GM18519 (cell line): ENCODE measurements at regions not wholly inside any gene's neighbourhood (a gene's known extent, or its start where the extent isn't known, plus 50 kb on each side); places are given as distances from the start of the nearest gene placed in this dataset.

Experiments used
- ATAC-seq: cut with Tn5 transposase; IDR thresholded peaks from one replicate; pipeline ENCODE4 v1.9.1; 2021; ENCODE audit warnings: mild to moderate bottlenecking, moderate library complexity; ENCODE audit not compliant: unreplicated experiment, low FRiP score

DNA sequence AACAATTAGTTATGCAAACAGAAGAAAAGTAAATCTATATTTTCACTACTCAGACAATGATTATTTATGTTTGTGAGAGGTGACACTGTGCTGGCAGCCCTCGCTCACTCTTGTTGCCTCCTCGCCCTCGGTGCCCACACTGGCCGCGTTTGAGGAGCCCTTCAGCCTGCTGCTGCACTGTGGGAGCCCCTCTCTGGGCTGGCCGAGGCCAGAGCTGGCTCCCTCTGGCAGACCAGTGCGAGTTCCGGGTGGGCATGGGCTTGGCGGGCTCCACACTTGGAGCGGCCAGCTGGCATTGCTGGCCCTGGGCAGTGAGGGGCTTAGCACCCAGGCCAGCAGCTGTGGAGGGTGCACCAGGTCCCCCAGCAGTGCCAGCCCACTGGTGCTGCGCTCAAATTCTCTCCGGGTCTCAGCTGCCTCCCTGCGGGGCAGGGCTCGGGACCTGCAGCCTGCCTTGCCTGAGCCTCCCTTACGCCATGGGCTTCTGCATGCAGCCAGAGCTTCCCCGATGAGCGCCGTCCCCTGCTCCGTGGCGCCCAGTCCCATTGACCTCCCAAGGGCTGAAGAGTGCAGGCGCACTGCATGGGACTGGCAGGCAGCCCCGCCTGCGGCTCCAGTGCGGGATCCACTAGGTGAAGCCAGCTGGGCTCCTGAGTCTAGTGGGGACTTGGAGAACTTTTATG is 902.6 kb downstream of the PDHA2 start:
- ATAC-seq, result no peak

DNA sequence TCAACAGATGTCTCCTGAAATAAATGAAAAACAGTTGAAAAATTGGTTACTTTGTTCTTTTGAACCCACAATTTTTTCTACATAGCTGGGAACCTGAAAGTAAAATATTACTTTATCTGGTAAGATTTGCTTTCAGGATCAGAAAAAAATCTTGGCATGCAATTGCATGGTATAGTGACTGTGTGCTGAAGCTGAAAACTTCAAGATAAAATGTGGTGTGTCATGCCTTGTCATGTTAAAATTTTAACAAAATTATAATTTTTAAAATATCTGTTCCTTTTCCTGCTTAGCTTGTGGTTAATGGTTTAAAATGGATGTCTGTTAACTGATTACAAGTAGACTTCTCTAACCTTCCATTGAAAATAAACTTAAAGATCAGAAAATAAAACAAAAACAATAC is 904.8 kb downstream of the PDHA2 start:
- no peak for ATAC-seq

DNA sequence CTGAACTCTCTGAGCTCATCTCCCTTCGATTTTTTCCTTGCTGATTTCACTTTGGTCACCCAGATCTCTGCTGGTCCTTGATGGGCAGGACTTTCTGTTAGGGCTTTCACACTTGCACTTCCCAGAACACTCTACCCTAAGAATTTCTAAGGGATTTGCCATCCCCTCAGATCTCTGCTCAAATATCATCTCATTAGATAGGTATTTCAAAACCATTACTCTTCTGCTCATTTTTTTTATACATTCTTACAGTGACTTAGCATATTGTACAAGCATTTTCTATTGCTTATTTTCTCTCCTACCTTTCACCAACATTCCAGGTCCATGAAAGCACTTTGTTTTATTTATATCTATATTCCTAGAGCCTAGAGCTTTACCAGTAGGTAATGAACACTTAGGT is 913.3 kb downstream of the PDHA2 start:
- ATAC-seq, result no peak

DNA sequence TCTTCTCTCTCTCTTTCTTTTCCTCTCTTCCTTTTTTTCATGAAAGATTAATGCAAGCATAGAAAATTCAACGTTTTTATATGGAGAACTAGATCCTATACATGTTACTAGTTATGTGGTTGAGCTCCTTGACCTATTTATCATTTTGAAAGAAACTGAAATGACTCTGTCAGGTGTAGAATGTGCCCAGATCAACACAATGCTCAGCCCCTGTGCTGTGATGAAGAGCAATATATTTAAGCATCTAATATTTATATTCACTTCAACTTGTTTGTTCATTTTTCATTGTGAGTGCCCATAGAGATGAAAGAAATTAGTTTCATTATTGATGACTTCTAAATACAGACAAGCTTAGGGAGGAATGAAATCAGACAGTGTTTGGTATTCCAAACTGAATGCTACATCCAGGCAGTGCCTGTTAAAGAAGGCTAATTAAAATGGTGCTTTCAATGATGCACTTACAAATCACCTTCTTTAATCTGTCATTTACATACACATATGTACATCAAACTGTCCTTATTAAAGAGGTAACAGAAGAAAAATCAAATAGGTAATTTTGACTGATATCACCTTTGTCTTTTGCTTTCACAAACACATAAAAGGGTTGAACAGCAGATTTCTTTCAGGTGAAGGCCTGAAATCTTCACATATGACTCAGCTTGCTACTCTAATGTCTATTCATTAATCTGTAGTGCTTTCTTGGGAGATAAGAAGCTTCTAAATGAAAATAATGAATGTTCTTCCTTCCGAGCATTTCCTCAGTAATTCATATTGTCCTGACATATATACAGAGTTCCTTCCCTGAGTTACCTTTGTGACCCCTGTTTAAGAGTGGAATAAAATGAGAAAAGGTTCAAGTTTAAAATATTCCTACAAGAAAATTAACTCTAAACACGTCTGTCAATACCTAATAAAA is 915.9 kb downstream of the PDHA2 start:
- no peak for ATAC-seq

DNA sequence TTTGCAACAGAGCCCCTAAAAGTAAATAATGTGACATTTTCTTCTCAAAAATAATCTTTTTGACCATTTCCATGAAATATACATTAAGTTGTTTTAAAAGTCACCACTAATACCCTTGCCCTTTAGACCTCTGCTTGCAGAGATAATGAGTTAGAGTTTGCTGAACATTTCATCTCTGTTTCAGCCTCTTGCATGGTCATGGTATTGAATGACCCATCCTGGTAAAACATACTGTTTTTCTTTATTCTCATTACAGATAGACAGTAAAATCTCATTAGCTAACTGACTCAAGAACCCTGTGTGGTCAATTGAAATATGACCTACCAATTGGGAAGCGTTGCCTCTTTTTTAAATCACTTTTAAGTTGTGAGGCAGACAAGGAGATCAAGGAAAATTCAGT is 916.7 kb downstream of the PDHA2 start:
- ATAC-seq, result no peak

DNA sequence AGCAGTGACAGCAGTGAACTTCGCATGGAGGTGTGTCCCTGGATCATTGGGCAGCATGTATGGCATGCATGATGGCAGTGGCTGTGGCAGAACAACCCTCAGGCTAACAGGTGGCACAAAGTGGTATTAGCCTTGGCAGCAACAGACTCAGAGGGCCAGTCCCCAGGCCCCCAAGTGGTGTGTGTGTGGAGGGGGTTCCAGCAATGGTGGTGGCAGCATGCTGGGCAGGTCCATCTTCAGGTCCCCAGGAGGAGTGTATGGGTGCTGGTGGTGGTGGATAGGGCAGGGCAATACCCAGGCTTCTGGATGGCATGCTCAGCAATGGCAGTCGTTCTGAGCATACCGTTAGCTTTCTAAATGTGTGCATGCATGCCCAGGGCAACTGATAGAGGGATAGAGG is 923.7 kb downstream of the PDHA2 start:
- ATAC-seq, result no peak

DNA sequence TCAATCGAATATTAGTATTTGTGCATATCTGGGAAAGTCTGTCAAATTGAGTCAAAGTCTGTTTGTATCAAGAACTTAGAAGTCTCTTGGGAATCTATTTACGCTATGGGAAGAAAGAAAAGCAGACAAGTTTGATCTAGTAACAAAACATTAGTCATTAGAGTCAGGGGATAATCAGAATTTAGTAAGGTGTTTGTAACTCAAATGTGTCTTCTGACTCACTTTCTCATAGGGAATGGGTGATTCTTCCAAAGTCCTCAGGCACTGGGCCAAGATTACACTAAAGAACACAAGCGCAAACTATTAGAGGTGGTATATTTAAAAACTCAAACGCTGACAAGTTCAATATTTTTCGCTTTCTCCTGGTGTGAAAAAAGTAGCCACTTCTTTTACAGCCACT is 926.5 kb downstream of the PDHA2 start:
- ATAC-seq, result no peak

DNA sequence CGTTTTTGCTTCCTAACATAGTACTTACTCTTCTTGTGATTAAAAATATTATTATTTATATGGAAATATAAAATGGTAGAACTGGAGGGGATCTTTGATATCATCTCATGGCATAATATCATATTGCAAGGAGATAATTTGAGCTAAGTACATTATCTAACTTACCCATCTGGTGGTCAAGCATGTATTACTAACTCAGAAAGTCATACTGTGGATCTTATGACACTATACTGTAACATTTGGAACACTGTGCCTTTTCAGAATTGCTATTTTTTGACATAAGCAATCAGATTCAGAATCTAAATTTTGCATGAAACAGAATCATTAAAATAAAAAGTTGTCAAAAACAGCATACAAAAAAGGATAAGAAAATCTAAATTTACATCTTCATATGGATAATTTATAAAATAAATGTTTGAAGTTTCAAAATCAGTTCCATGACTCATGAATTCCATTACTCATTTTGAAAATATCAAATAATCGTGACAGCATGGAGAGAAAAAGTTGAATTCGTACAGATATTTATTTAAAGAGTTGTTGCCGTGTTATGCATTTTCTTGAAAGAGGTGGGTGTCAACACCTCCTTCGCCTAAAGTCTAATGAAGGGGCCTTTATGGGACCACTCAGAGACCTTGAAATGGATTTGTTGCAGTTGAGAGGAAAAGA is 928.1 kb downstream of the PDHA2 start:
- no peak for ATAC-seq

DNA sequence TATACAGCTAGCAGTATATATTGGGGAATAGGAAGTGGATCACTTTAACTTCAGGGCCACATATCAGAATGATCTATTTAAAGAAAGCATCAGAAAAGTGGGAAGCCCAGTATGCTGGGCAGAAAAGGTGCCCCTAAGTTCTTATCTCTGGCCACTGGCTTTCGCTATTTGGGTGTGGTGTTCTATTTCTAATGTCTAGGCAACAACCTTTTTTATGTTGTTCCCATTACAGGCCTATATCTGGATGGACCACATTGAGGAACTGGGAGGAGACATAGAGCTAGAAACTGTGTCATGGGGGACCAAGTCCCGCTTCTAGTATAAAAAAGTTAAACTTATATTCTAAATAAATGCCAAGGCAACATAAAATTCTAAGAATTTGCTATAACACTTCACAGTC is 935.6 kb downstream of the PDHA2 start:
- no peak for ATAC-seq

DNA sequence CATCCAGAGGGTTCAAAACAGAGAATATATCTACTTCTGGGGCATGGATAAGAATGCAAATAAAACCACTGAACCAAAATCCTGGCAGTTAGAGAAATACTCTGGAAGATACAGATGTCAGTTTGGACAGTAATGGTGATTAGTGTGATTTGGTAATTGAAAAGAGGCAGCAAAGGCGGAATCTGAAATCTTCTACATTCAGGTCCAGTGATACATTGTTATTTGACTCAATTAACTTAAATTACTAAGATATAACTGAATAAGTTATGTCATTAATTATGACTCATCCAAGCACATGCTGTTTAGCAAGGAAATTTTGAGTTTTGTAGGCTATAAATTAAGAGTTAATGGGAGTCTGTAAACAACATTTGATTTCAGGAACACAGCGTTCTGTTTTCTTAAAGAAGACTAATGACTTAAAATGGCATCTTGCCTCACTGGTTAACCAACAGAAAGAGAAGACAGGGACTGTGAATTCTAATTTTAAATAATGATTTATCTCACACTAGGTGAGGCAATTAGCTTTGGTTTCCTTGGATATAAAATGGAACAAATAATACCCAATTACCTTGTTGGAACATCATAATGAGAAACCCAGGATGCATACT is 937.1 kb downstream of the PDHA2 start:
- no peak for ATAC-seq

DNA sequence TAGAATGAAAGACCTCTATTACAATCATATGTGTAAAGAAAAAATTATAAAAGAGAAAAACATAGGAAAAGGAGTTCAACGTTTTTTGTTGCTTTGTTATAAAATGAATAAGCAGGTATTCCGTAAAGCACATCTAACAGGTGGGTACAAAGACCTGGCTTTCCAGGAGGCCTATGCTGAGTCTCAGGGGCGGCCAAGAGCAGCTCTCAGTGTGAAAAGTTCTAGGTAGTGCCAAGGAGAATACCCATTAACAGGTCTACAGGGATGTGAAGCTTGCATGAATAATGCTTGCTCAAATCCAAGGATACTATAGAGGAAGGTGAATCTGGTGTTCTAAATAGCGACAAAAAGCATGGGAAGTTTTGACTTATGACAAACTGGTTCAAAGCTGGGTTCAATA is 944.4 kb downstream of the PDHA2 start:
- no peak for ATAC-seq

DNA sequence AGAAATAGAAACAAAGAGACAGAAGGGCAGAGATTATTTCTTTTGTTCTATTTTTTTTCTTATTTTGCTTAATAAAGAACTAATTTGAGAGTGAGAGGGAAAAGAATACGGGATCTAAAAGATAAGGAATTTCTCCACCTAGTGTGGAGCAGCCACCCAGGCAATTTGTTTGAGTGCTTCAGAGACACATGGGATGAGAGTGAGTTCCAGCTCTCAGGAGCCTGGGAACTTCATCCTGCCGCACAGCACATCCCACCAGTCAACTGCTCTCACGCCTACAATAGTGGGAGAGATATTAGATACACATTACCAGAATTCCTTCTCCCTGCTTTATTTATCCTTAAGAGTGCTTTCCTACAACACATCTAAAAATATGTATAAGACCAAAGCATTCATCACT is 946.4 kb downstream of the PDHA2 start:
- ATAC-seq, result no peak

DNA sequence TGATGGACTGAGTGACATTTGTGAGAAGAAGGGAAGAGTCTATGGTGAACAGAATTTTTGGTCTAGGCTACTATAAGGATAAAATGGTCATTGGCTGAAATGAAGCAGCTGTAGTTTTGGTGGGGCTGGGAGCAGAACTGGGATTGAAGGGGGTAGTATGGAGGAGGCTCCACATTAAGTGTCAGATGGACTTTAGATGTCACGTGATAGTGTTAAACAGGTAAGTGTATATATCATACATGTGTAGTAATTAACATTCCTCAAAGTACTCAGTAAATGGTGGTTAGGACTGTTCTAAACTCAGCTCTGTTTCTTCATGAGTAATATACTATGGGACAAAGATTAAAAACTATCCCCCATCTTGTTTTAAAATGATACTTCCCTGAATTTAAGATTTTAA is 947.9 kb downstream of the PDHA2 start:
- ATAC-seq, result no peak

DNA sequence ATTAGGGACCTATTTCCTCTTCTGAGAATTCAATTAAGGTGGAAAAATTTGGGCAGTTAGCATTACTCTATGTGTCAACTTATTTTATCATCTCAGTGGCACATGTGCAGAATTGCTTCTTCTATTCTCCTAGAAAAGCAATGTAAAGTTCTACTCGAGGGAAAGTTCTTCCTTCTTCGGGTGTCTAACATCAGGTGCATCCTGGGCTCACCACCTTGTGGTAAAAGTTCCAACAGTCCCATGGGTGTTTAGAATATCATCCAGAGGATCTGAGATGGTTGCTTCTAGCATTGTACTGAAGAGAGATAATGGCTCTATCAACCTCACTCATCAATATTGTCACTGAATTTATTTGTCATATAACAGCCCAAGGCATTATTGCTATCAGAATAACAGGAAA is 969.7 kb downstream of the PDHA2 start:
- ATAC-seq, result no peak

DNA sequence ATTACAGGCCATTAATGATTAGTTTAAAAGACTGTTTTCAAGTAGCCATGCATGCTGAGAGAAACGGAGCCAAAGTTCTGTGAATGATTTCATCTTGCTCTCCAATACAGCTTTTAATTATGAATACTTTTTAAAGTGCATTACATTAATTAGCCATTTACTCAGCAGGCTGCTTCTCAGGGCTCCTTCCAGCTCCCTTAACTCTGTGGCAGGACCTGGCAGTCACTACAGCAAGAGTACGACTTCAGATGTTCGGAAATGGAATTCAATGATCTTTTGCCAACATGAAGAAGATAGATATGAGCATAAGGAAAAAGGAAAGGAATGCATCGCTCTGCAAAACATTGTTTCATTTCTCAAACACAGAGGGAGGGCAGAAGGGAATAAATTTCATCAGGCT is 987.2 kb downstream of the PDHA2 start:
- ATAC-seq, result no peak

DNA sequence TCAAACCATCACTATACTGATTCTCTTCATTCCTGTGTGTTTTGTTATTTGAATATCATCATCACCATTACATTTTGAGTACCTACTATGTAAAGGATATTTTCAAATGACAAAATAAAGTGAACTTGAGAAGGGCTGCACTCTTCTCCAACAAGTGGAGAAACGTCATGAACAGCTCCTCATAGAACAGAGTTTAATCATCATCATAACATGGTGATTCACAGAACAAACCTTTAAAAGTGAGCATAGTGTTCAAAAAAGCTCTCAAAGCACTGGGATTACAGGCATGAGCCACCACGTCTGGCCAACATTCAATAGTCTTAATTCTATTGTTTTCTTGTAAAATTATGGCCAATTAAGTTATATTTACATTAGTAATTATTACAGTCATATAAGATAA is 993.9 kb downstream of the PDHA2 start:
- ATAC-seq, result no peak

DNA sequence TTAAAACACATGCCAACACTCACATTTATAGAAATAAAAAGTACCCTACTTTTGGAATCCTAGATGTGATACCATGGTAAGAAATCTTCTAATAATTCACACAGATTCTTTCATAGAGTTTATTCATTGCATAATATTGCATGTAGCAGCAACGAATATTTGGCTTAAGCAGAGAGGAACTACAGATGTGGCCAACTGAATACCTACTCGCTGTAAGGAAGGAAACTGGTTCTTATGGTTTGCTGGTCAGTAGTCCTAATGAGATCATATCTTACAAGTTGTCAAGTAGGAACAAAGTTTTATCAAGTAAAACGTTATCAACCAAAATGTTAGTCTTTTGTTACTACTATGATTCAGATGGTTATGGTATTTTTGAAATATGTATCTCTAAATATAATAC is 996.1 kb downstream of the PDHA2 start:
- no peak for ATAC-seq

DNA sequence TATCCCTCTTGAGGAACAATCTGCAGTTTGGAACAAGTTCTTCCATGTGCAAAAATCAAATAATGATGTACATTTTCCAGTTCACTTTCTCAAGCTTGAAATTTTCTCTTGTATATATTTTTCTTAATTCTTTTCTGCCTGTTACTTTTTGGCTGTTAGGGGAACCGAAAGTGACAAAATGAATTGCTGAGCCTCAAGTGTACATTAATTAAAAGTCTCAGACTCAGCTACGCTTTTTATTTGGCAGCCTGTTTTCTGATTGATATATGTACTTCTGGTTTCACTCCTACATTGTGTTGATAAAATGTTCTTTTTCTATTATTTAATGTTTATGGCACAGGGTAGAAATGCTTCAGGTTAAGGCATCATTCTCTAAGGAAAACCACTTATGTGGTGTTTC is 999.5 kb downstream of the PDHA2 start:
- ATAC-seq, result no peak

DNA sequence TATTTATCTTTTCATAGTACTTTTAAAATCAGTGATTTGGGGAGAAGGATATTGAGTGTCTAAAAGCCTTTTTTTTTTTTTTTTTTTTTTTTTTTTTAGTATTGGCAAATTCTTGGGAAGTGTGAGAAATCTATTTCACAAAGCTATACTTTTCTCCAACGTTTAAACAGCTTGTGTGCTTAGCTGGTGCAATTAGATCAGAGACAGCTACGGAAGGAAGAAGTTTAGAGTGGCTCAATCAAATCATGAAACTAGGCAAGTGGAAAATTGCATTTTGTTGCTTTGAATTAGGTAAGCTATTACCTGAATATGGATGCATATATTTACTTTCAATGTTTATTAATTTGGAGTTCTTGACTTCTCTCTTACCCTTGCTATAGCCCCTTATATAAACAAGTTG is 1001.9 kb downstream of the PDHA2 start:
- ATAC-seq, result no peak

DNA sequence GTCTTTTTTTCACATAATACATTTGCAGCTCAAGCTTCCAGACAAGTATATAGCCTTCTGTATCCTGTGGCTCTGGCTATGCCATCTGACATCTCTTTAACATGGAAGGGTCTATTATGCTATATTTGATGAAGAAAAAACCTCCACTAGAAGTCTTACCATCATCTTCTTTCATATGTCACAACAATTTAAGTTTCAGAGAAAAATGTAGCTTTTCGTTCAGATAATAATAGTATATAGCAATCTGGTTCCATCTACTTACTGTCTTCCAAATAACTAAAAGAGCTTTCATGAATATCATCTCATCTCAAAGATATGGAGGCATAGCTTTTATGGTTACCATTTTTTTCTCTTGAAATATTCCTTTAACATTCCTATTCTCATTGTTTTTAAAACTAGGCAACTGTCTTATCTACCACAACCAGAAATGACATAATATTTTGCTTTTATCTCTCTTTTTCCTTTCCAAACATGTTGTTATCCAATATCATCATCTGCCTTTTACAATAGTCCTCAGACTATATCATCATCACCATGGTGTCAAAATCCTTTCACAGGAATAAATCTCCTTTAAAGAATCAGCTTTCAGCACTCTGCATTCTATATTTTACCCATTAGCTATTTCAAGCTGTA is 1005.1 kb downstream of the PDHA2 start:
- no peak for ATAC-seq

DNA sequence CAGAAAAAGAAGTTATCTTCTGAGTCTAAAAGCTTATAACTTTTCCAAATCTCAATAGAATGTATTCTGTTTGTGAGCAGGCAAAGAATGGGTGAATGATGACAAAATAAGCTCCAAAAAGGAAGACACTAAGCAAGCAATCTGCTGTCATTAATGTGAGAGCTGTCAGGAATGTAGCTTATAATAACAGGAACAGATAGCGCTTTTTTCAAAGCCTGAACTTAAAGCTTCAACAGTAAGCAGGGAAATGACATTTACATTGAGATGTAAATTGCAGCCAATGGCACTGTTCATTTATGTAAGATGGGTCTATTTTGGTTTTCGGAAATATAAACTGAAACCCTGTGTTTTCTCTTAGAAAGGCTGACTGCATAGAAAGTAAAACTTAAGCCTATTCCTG is 1005.9 kb downstream of the PDHA2 start:
- ATAC-seq, result no peak
